Ovary (tissue), 7 donors: ENCODE measurements at regions not wholly inside any gene's neighbourhood (a gene's known extent, or its start where the extent isn't known, plus 50 kb on each side); places are given as distances from the start of the nearest gene placed in this dataset.

Source experiments
- DNase-seq, 5 donors: peaks; one replicate each; pipeline ENCODE4 v3.0.0-alpha.2; 2019 to 2020
- H3K27ac ChIP-seq, 2 donors: fragments of 200-600 bp; one replicate each; pipeline versions ENCODE4 v1.5.1 to v1.8.0; 2019 to 2022
- H3K27me3 ChIP-seq: fragments of 200-600 bp; one replicate; pipeline ENCODE4 v1.8.0; 2022
- H3K36me3 ChIP-seq: fragments of 200-600 bp; sonication (generic); one replicate; pipeline ENCODE4 v1.5.1; 2019
- H3K4me1 ChIP-seq: one replicate; pipeline ENCODE4 v1.8.1; 2013; ENCODE audit warnings: mild to moderate bottlenecking, moderate library complexity; ENCODE audit not compliant: insufficient read depth
- H3K4me3 ChIP-seq: fragments of 200-600 bp; sonication (generic); one replicate; pipeline ENCODE4 v1.5.1; 2017
- H3K9me3 ChIP-seq, 2 donors: fragments of 200-600 bp in 1 of 2; sonication (generic) in 1 of 2; one replicate each; pipeline versions ENCODE4 v1.5.1 to v1.8.1; 2013 to 2019; ENCODE audit warnings: mild to moderate bottlenecking in 1 of 2, moderate library complexity in 1 of 2
- EP300 ChIP-seq: sonication (generic); formaldehyde crosslinking; IDR thresholded peaks from one replicate; pipeline ENCODE4 v1.6.1; 2017; ENCODE audit warnings: antibody characterized with exemption
- POLR2A ChIP-seq: fragments of 450-650 bp; IDR thresholded peaks from one replicate; pipeline ENCODE4 v1.6.1; 2017; ENCODE audit warnings: antibody characterized with exemption, mild to moderate bottlenecking, moderate library complexity
- WGBS, 3 donors: extraction: QIAGEN DNeasy Blood & Tissue Kit in 1 of 3; methylation state at CpG; one replicate each; pipeline versions ENCODE4 v1.1.5 to v1.1.7; 2013 to 2017; 5-methylcytosine and 5-hydroxymethylcytosine counted together
- intact Hi-C, 4 donors: fragments of 100-400 bp; cut with DNase I; formaldehyde crosslinking; loops; one replicate each; pipeline versions ENCODE4 v1.11.0 to v1.15.1; 2022 to 2023
- TF ChIP-seq, protein P1 (sequence below), 3 donors: fragments of 450-650 bp in 2 of 3; fragments of 200-600 bp in 1 of 3; IDR thresholded peaks; one replicate each; pipeline versions ENCODE4 v1.5.1 to v1.8.0; 2016 to 2022; ENCODE audit warnings: antibody characterized with exemption in 3 of 3, mild to moderate bottlenecking in 1 of 3
- donor health status: DM: no; HTN: no; CAD: no; lungs with moderate emphysema.
- donor health status: DM: no; HTN: no; CAD: no.
- donor health status: Bipolar disorder and iron deficiency.
- donor health status: DM: no; HTN: no; CAD: no.
- donor health status: DM: yes; HTN: yes; CAD: no.

DNA sequence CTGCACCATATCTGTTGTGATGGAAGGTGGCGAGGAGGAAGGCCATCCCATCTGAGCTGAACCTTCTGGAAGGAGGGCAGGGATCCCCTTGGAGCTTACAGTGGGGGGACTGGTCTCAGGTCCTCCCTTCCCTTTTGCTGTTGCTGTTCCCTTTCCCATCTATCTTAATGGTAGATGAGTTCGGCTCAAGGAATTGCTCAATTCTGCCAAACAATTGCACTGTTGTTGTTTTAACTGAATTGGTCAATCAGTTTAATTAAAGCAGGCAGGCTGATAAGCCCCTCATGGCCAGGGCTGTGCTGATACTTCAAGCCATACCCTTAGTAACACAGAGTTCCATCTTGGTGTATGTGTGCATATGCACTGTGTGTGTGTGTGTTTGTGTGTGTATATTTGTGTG, 220.4 kb upstream of the FOXF1 start:
- TF ChIP-seq EP300 (no peak), POLR2A (no peak)
- TF ChIP-seq, protein P1, sequence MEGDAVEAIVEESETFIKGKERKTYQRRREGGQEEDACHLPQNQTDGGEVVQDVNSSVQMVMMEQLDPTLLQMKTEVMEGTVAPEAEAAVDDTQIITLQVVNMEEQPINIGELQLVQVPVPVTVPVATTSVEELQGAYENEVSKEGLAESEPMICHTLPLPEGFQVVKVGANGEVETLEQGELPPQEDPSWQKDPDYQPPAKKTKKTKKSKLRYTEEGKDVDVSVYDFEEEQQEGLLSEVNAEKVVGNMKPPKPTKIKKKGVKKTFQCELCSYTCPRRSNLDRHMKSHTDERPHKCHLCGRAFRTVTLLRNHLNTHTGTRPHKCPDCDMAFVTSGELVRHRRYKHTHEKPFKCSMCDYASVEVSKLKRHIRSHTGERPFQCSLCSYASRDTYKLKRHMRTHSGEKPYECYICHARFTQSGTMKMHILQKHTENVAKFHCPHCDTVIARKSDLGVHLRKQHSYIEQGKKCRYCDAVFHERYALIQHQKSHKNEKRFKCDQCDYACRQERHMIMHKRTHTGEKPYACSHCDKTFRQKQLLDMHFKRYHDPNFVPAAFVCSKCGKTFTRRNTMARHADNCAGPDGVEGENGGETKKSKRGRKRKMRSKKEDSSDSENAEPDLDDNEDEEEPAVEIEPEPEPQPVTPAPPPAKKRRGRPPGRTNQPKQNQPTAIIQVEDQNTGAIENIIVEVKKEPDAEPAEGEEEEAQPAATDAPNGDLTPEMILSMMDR (IDR thresholded peaks at IDR 0.05), result no peak
- no peak for DNase-seq
- intact Hi-C loops, result no loop called here
- Histone ChIP-seq H3K27ac (no peak overlapping the region), H3K36me3 (no peaks in the 10 kb centered on the region), H3K4me1 (no peaks in the 10 kb centered on the region), H3K4me3 (no peak overlapping the region), H3K9me3 (no peaks in the 10 kb centered on the region), H3K27me3 (no peaks in the 10 kb centered on the region)
- WGBS, 3 donors, result 32 to 44% (median 40%) methylated on average over 2 of the region's 2 CpGs

DNA sequence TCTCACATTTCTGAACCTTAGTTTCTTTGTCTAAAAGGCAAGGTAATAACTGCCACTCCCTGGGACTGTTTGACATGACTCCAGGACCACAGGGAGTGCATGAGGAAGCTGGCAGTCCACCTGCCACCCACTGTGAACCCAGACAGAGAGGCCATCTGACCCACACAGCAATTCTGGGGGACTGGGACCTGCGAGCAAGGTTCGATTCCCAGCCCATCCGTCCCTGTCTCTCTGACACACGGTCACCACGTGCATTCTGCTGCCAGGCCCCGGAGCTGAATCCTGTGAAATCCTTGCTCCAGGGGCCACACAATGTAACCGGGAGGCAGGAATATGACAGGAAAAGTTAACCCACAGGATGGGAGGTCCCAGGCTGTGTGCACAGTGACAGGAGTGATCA, 218.8 kb upstream of the FOXF1 start:
- no peaks in the 10 kb centered on the region for H3K4me1 ChIP-seq
- H3K4me3 ChIP-seq, result no peak overlapping the region
- H3K27ac ChIP-seq, result no peak overlapping the region
- H3K27me3 ChIP-seq, result no peaks in the 10 kb centered on the region
- TF ChIP-seq EP300, result no peak
- TF ChIP-seq POLR2A, result no peak
- H3K9me3 ChIP-seq, result no peaks in the 10 kb centered on the region
- intact Hi-C loops, result no loop called here
- H3K36me3 ChIP-seq, result no peaks in the 10 kb centered on the region
- DNase-seq, result no peak
- 60 to 75% (median 62%) methylated on average over 7 of the region's 7 CpGs for WGBS, 3 donors

DNA sequence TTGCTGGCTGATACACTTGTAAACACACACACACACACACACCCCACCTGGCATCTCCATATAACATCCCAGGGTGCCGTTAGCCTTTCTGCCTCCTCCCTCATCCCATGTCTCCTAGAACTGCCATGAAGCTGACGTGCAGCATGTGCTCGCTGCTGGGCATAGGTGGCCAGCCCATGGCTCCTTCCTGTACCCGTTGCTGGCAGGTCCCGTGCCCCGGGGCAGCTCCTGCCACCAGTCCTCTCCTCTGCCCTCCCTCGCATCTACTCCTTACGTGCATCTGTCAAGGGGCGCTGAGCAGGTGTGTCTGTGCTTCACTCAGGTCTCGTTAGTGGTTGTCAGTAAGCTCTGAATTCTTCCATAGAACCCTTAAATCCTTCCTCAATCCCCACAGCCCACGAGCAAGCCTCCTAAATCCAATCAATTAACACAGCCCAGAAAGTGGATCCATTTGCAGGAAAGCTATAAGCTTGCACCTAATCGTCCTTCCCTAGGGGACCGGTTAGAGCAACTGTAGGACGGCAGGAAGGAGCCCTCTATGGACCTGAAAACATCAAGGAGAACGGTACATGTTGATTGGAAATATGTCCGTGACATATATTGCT, 218.1 kb upstream of the FOXF1 start:
- H3K27ac ChIP-seq, result no peak overlapping the region
- no peak overlapping the region for H3K4me3 ChIP-seq
- H3K4me1 ChIP-seq, result no peaks in the 10 kb centered on the region
- no peaks in the 10 kb centered on the region for H3K9me3 ChIP-seq
- H3K27me3 ChIP-seq, result no peaks in the 10 kb centered on the region
- TF ChIP-seq POLR2A (no peak), EP300 (no peak)
- TF ChIP-seq, protein P1 (IDR thresholded peaks at IDR 0.05), result no peak
- DNase-seq, result no peak
- intact Hi-C loops, result no loop called here
- WGBS, 3 donors, result 45 to 55% (median 53%) methylated on average over 16 of the region's 16 CpGs
- H3K36me3 ChIP-seq, result no peaks in the 10 kb centered on the region

DNA sequence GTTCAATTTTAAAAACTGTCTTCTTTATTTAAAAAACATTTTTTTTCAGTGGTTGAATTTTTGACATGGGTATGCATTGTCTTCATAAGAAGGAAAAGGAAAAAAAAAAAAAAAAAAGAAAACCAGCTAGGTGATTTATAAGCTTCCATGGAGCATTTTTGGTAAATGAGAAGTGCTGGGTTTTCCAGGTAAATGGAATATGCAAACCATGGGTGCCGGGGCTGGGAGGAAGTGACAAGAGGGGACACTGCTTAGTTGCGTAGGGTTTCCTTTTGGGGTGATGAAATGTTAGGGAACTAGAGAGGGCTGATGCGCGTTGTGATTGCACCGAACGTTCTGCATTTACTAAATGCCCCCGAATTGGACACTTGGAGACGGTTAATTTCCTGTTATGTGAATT, 217.4 kb upstream of the FOXF1 start:
- H3K27ac ChIP-seq, result no peak overlapping the region
- no peak overlapping the region for H3K4me3 ChIP-seq
- no peaks in the 10 kb centered on the region for H3K9me3 ChIP-seq
- WGBS, 3 donors, result 80 to 88% (median 85%) methylated on average over 8 of the region's 8 CpGs
- intact Hi-C loops, result no loop called here
- H3K36me3 ChIP-seq, result no peaks in the 10 kb centered on the region
- no peak for DNase-seq
- TF ChIP-seq POLR2A (no peak), EP300 (no peak)
- TF ChIP-seq, protein P1 (IDR thresholded peaks at IDR 0.05), result no peak
- H3K4me1 ChIP-seq, result no peaks in the 10 kb centered on the region
- no peaks in the 10 kb centered on the region for H3K27me3 ChIP-seq

DNA sequence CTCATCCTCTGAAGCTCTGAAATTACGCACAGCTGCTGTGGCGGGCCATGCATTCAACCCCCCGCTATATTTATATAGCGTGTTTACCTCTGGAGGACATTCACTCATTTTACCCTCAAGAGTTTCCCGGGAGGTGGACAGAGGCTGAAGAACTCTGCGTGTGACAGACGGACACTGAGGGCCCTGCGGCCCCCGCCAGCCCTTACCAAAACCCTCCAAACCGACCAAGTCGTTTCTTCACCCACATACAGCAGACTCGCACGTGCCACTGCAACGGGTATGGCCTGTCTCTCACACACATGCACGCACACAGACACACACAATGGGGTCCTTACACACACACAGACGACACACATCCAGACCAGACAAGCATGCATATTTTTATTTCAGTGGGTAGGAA, 216.4 kb upstream of the FOXF1 start:
- Histone ChIP-seq H3K27me3 (no peaks in the 10 kb centered on the region), H3K4me3 (no peak overlapping the region), H3K9me3 (no peaks in the 10 kb centered on the region), H3K4me1 (no peaks in the 10 kb centered on the region), H3K36me3 (no peaks in the 10 kb centered on the region), H3K27ac (no peak overlapping the region)
- TF ChIP-seq, protein P1 (IDR thresholded peaks at IDR 0.05), result no peak
- TF ChIP-seq EP300 (no peak), POLR2A (no peak)
- no peak for DNase-seq
- WGBS, 3 donors, result 55 to 60% (median 56%) methylated on average over 16 of the region's 16 CpGs
- intact Hi-C loops, result no loop called here
